NT2/D1 (cell line): ENCODE measurements at regions not wholly inside any gene's neighbourhood (a gene's known extent, or its start where the extent isn't known, plus 50 kb on each side); places are given as distances from the start of the nearest gene placed in this dataset.

Experiments used
- DNase-seq: peaks from one replicate; pipeline ENCODE4 v3.0.0-alpha.2; 2011; ENCODE audit warnings: low read depth, low spot score
- H3K27me3 ChIP-seq: 2 replicates; pipeline ENCODE4 v1.6.0; 2011; ENCODE audit warnings: mild to moderate bottlenecking; ENCODE audit not compliant: insufficient read length, insufficient read depth
- H3K36me3 ChIP-seq: 2 replicates; pipeline ENCODE4 v1.6.1; 2011; ENCODE audit warnings: mild to moderate bottlenecking, low read length, mixed read lengths; ENCODE audit not compliant: insufficient read depth, insufficient read length
- H3K4me1 ChIP-seq: 2 replicates; pipeline ENCODE4 v1.5.1; 2011; ENCODE audit not compliant: insufficient read depth, insufficient read length
- H3K4me3 ChIP-seq: 2 replicates; pipeline ENCODE4 v1.5.1; 2011; ENCODE audit warnings: low read depth; ENCODE audit not compliant: insufficient read length
- H3K9ac ChIP-seq: 2 replicates; pipeline ENCODE4 v1.6.0; 2011; ENCODE audit warnings: low read depth; ENCODE audit not compliant: insufficient read length
- H3K9me3 ChIP-seq: 2 replicates; pipeline ENCODE4 v1.5.1; 2011; ENCODE audit warnings: mild to moderate bottlenecking, low read length; ENCODE audit not compliant: insufficient read depth
- SUZ12 ChIP-seq: IDR thresholded peaks from 2 replicates; pipeline ENCODE4 v1.6.1; 2011; ENCODE audit not compliant: insufficient read length, insufficient read depth; ENCODE audit errors: extremely low read depth
- YY1 ChIP-seq: IDR thresholded peaks from 2 replicates; pipeline ENCODE4 v1.6.1; 2011; ENCODE audit not compliant: insufficient read length, insufficient read depth
- ZNF274 ChIP-seq: IDR thresholded peaks from 2 replicates; pipeline ENCODE4 v1.6.1; 2011; ENCODE audit warnings: mild to moderate bottlenecking, low read depth, low read length

GRCh38 chr2:57711991-57712390 is 334.6 kb upstream of the VRK2 start:
- no peak overlapping the region for H3K4me3 ChIP-seq
- H3K9ac ChIP-seq: no peak overlapping the region
- DNase-seq: no peak
- TF ChIP-seq YY1 (no peak), SUZ12 (no peak), ZNF274 (no peak)
- H3K27me3 ChIP-seq: no peaks in the 10 kb centered on the region
- H3K9me3 ChIP-seq: no peaks in the 10 kb centered on the region
- H3K36me3 ChIP-seq: no peaks in the 10 kb centered on the region
- H3K4me1 ChIP-seq: no peaks in the 10 kb centered on the region

- no peaks in the 10 kb centered on the region for H3K4me1 ChIP-seq
- H3K36me3 ChIP-seq: no peaks in the 10 kb centered on the region
- peak; percentile 71 for DNase-seq
- H3K27me3 ChIP-seq: no peaks in the 10 kb centered on the region
- TF ChIP-seq SUZ12 (no peak), ZNF274 (no peak), YY1 (no peak)
- H3K4me3 ChIP-seq: no peak overlapping the region
- H3K9me3 ChIP-seq: no peaks in the 10 kb centered on the region
- peak overlapping the region; percentile 18 for H3K9ac ChIP-seq
These were observed 325.6 kb upstream of the VRK2 start for GRCh38 chr2:57720728-57721627.

GRCh38 chr2:57725337-57725947 is 321.2 kb upstream of the VRK2 start:
- Histone ChIP-seq H3K9ac (no peak overlapping the region), H3K27me3 (no peaks in the 10 kb centered on the region)

GRCh38 chr2:57726294-57726693 is 320.3 kb upstream of the VRK2 start:
- Histone ChIP-seq H3K9me3 (no peaks in the 10 kb centered on the region), H3K4me1 (no peaks in the 10 kb centered on the region), H3K36me3 (no peaks in the 10 kb centered on the region), H3K27me3 (no peaks in the 10 kb centered on the region), H3K4me3 (no peak overlapping the region), H3K9ac (no peak overlapping the region)
- TF ChIP-seq ZNF274 (no peak), SUZ12 (no peak), YY1 (no peak)
- no peak for DNase-seq

More at GRCh38 chr2:57725337-57725947, 321.2 kb upstream of the VRK2 start:
- no peak for DNase-seq
- TF ChIP-seq ZNF274 (no peak), SUZ12 (no peak), YY1 (no peak)
- Histone ChIP-seq H3K4me1 (no peaks in the 10 kb centered on the region), H3K4me3 (no peak overlapping the region), H3K36me3 (no peaks in the 10 kb centered on the region), H3K9me3 (no peaks in the 10 kb centered on the region)

GRCh38 chr2:57728691-57729090 is 317.9 kb upstream of the VRK2 start:
- H3K9me3 ChIP-seq: no peaks in the 10 kb centered on the region
- no peaks in the 10 kb centered on the region for H3K36me3 ChIP-seq
- no peaks in the 10 kb centered on the region for H3K27me3 ChIP-seq
- no peak for DNase-seq
- H3K9ac ChIP-seq: no peak overlapping the region
- TF ChIP-seq ZNF274: no peak
- TF ChIP-seq SUZ12: no peak
- TF ChIP-seq YY1: no peak
- no peak overlapping the region for H3K4me3 ChIP-seq
- no peaks in the 10 kb centered on the region for H3K4me1 ChIP-seq

- no peaks in the 10 kb centered on the region for H3K36me3 ChIP-seq
- DNase-seq: no peak
- H3K27me3 ChIP-seq: no peaks in the 10 kb centered on the region
- TF ChIP-seq ZNF274: no peak
- no peak for TF ChIP-seq SUZ12
- no peak for TF ChIP-seq YY1
- no peaks in the 10 kb centered on the region for H3K9me3 ChIP-seq
- no peak overlapping the region for H3K4me3 ChIP-seq
- no peaks in the 10 kb centered on the region for H3K4me1 ChIP-seq
- H3K9ac ChIP-seq: no peak overlapping the region
These were observed 312.6 kb upstream of the VRK2 start for GRCh38 chr2:57733956-57734355.

- H3K4me3 ChIP-seq: no peak overlapping the region
- no peaks in the 10 kb centered on the region for H3K9me3 ChIP-seq
- H3K4me1 ChIP-seq: no peaks in the 10 kb centered on the region
- no peaks in the 10 kb centered on the region for H3K27me3 ChIP-seq
- TF ChIP-seq YY1 (no peak), ZNF274 (no peak), SUZ12 (no peak)
- DNase-seq: no peak
- no peaks in the 10 kb centered on the region for H3K36me3 ChIP-seq
- H3K9ac ChIP-seq: no peak overlapping the region
These were observed 305.7 kb upstream of the VRK2 start for GRCh38 chr2:57740891-57741290.
